ENCODE measurements at regions not wholly inside any gene's neighbourhood (a gene's known extent, or its start where the extent isn't known, plus 50 kb on each side); places are given as distances from the start of the nearest gene placed in this dataset.

DNA sequence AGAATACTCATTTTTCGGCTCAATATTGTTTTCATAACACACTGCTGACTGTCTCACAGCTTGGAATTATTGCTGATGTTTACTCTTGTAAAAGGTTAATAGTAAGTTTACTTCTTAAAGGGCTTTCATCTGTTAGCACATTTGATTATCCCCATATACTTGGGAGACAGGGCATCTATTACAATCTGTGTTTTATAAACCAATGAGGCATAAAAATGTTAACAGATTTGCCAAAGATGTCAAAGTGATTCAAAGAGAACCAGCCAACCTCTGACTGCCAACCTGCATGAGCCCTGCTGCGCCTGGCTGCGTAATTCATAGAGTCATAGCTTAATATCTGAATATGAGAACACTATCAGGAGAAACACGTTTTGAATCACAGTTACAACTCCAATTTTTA, 665.6 kb downstream of the TRIML1 start:
- intact Hi-C loops (cut with DNase I; ENCODE audit: low total_unique reads): no loop called here
- Histone ChIP-seq H3K27me3 (no peaks in the 10 kb centered on the region), H3K4me3 (no peak overlapping the region), H3K4me1 (no peaks in the 10 kb centered on the region), H3K9me3 (no peaks in the 10 kb centered on the region), H3K36me3 (no peaks in the 10 kb centered on the region), H3K27ac (no peak overlapping the region)
- no peak for TF ChIP-seq POLR2A (IDR thresholded peaks at IDR 0.05)
- TF ChIP-seq, protein P1, sequence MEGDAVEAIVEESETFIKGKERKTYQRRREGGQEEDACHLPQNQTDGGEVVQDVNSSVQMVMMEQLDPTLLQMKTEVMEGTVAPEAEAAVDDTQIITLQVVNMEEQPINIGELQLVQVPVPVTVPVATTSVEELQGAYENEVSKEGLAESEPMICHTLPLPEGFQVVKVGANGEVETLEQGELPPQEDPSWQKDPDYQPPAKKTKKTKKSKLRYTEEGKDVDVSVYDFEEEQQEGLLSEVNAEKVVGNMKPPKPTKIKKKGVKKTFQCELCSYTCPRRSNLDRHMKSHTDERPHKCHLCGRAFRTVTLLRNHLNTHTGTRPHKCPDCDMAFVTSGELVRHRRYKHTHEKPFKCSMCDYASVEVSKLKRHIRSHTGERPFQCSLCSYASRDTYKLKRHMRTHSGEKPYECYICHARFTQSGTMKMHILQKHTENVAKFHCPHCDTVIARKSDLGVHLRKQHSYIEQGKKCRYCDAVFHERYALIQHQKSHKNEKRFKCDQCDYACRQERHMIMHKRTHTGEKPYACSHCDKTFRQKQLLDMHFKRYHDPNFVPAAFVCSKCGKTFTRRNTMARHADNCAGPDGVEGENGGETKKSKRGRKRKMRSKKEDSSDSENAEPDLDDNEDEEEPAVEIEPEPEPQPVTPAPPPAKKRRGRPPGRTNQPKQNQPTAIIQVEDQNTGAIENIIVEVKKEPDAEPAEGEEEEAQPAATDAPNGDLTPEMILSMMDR (IDR thresholded peaks at IDR 0.05): no peak
- no peak for DNase-seq

DNA sequence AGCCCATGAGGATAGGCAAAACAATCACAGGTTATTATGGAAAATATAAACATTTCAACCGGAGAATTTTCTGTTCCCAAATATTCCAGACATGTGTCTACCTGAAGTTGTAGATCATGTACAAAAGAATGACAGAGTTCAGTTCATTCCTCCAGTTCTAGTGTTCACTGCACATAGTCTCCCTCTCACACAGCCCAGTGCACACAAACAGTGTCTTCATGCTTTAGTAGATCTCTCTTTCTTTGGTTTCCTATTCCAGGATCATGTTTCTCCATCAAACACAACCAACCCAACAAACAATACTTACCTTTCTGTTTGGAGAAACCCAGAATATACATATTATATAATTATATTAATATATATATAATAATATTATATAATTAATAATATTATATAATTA, 671.9 kb downstream of the TRIML1 start:
- Histone ChIP-seq H3K4me3 (no peak overlapping the region), H3K36me3 (no peaks in the 10 kb centered on the region), H3K27ac (no peak overlapping the region), H3K9me3 (no peaks in the 10 kb centered on the region), H3K27me3 (no peaks in the 10 kb centered on the region), H3K4me1 (no peaks in the 10 kb centered on the region)
- DNase-seq: no peak
- no peak for TF ChIP-seq POLR2A (IDR thresholded peaks at IDR 0.05)
- intact Hi-C loops (cut with DNase I; ENCODE audit: low total_unique reads): no loop called here

DNA sequence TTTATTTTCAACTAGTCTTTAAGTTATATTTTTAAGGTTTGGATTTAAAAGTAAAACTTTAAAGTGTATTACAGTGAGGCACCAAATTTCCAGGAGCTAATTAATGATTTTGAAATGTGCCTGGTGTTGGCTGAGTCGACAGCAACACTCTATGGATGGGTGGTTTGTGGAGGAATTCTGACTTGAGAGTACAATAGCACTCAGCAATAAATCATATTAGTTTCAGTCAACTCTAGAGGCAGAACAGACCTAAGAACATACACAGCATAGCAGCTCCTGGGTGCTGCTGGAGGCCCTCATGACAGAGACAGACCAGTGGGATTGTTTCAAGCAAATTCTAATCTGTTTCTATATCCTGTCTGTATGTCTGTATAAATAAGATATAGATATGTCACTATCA, 673.4 kb downstream of the TRIML1 start:
- H3K27me3 ChIP-seq: no peaks in the 10 kb centered on the region
- H3K36me3 ChIP-seq: no peaks in the 10 kb centered on the region
- no peaks in the 10 kb centered on the region for H3K9me3 ChIP-seq
- no peak overlapping the region for H3K4me3 ChIP-seq
- H3K4me1 ChIP-seq: no peaks in the 10 kb centered on the region
- H3K27ac ChIP-seq: no peak overlapping the region
- no peak for DNase-seq
- no peak for TF ChIP-seq POLR2A (IDR thresholded peaks at IDR 0.05)
- TF ChIP-seq, protein P1 (IDR thresholded peaks at IDR 0.05): no peak
- intact Hi-C loops (cut with DNase I; ENCODE audit: low total_unique reads): no loop called here

DNA sequence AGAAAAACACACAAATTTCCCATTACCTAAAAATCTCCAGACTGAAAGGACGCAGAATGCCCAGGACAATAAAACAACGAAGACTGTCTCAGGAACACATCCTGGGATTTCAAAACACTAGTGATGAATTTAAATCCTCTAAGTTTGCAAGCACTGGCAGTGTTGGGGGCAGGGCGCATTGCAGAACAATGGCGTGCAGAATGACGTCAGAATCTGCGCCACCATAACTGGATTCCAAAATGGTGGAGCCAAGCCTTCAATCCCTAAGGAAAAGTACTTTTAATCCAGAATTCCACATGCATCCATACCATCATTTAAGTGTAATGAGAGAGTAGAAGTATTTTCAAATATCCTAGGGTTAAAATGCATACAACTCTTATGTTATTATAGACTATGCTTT, 679.1 kb downstream of the TRIML1 start:
- Histone ChIP-seq H3K27me3 (no peaks in the 10 kb centered on the region), H3K36me3 (no peaks in the 10 kb centered on the region), H3K9me3 (no peaks in the 10 kb centered on the region), H3K27ac (no peak overlapping the region), H3K4me3 (no peak overlapping the region), H3K4me1 (no peaks in the 10 kb centered on the region)
- TF ChIP-seq, protein P1 (IDR thresholded peaks at IDR 0.05): no peak
- intact Hi-C loops (cut with DNase I; ENCODE audit: low total_unique reads): no loop called here
- DNase-seq: no peak

DNA sequence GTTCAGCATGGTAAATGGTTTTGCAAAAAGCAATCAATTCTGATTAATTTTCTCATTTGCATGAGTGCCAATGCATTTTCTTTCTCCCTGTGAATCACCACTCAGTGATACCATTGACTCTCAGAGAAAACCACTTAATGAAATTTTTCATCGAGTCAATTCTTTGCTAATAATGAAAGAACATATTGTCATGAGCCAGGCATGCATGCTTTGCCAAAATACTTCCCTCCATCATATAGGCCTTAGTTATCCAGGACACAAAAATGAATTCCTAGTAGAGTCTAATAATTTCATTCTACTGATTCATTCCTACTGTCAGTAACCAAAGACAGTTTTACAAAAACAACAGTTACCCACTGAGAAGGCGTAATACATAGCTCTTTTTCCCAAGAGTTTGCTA, 680.0 kb downstream of the TRIML1 start:
- intact Hi-C loops (cut with DNase I; ENCODE audit: low total_unique reads): no loop called here
- no peaks in the 10 kb centered on the region for H3K36me3 ChIP-seq
- no peak overlapping the region for H3K27ac ChIP-seq

DNA sequence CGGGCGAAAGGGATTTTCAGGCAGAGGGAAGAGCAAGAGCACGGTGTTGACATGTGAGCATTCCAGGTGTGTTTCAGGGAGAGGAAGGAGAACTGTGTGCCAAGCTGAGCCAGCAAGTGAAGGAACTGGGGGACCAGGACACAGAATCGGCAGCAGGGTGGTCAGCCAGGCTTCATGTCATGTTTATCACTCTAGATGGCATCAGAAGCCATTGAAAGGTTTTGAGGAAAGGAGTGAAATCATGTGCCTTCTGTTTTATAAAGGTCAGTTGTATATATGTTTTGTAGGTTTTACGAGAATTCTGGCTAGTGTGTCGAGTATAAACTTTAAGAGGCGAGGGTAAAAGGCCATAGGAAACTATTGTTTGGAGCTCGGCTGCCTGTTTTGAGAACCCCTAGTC, 682.3 kb downstream of the TRIML1 start:
- H3K9me3 ChIP-seq: no peaks in the 10 kb centered on the region
- H3K27ac ChIP-seq: no peak overlapping the region
- TF ChIP-seq POLR2A (IDR thresholded peaks at IDR 0.05): no peak
- TF ChIP-seq, protein P1 (IDR thresholded peaks at IDR 0.05): no peak
- H3K36me3 ChIP-seq: no peaks in the 10 kb centered on the region
- intact Hi-C loops (cut with DNase I; ENCODE audit: low total_unique reads): no loop called here
- DNase-seq: no peak
- H3K4me1 ChIP-seq: no peaks in the 10 kb centered on the region
- H3K4me3 ChIP-seq: no peak overlapping the region
- H3K27me3 ChIP-seq: no peaks in the 10 kb centered on the region

More for the DNA sequence above, 680.0 kb downstream of the TRIML1 start:
- no peak overlapping the region for H3K4me3 ChIP-seq
- H3K4me1 ChIP-seq: no peaks in the 10 kb centered on the region
- H3K9me3 ChIP-seq: no peaks in the 10 kb centered on the region
- TF ChIP-seq, protein P1 (IDR thresholded peaks at IDR 0.05): no peak
- TF ChIP-seq POLR2A (IDR thresholded peaks at IDR 0.05): no peak
- no peaks in the 10 kb centered on the region for H3K27me3 ChIP-seq
- no peak for DNase-seq
